ENCODE measurements at regions not wholly inside any gene's neighbourhood (a gene's known extent, or its start where the extent isn't known, plus 50 kb on each side); places are given as distances from the start of the nearest gene placed in this dataset.

DNA sequence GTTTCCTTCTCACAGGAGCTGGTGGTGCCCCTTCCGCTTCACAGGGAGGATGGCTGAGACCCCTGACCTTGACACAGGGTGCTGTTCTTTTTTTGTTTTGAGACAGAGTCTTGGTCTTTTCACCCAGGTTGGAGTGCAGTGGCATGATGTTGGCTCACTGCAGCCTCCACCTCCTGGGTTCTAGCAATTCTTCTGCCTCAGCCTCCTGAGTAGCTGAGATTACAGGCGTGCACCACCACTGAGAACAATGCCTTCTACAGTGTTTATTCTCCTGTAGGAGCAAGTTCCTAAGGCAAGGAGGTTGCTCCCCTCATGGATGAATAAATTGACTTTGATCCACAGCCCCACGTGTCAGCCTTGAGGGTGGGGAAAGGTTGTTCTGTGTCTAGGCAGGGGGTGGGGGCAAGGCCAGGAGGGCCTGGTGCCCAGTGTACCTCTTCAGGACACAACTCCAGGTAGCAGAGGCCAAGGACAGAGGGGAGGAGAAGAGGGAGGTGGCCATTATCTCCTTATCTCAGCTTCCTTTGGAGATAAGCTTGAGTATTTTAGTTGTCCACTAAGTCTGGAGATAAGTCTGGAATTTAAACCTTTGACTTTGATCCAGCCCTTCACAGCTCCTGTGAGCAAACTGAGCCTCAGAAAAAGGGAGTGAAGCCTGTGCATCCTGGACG is 159.4 kb downstream of the SEC14L1 start (continued):
- TF ChIP-seq MEIS1 (CRISPR knock-in tag; IDR thresholded peaks at IDR 0.05; ENCODE audit: borderline replicate concordance) (no peak), ZNF221 (tag by site-specific recombination; IDR thresholded peaks at IDR 0.05; ENCODE audit: borderline replicate concordance) (no peak), KLF9 (tag by site-specific recombination; IDR thresholded peaks at IDR 0.05; ENCODE audit: low read depth) (no peak)

GRCh38 chr17:77301694-77302266 is 161.0 kb downstream of the SEC14L1 start:
- TF ChIP-seq ZNF777 (tag by site-specific recombination; IDR thresholded peaks at IDR 0.05; ENCODE audit: borderline replicate concordance) (no peak), ZNF23 (tag by site-specific recombination; IDR thresholded peaks at IDR 0.05; ENCODE audit: borderline replicate concordance) (no peak), KLF1 (tag by site-specific recombination; IDR thresholded peaks at IDR 0.05) (peak; percentile 66; the same call in 1 of the 2 replicates)
- TF ChIP-seq, protein P1, sequence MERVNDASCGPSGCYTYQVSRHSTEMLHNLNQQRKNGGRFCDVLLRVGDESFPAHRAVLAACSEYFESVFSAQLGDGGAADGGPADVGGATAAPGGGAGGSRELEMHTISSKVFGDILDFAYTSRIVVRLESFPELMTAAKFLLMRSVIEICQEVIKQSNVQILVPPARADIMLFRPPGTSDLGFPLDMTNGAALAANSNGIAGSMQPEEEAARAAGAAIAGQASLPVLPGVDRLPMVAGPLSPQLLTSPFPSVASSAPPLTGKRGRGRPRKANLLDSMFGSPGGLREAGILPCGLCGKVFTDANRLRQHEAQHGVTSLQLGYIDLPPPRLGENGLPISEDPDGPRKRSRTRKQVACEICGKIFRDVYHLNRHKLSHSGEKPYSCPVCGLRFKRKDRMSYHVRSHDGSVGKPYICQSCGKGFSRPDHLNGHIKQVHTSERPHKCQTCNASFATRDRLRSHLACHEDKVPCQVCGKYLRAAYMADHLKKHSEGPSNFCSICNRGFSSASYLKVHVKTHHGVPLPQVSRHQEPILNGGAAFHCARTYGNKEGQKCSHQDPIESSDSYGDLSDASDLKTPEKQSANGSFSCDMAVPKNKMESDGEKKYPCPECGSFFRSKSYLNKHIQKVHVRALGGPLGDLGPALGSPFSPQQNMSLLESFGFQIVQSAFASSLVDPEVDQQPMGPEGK (tag by site-specific recombination; IDR thresholded peaks at IDR 0.05) = no peak
- Histone ChIP-seq H3K4me1 (ENCODE audit: control insufficient read depth, insufficient read depth, low read length) (no peaks in the 10 kb centered on the region), H3K9me3 (ENCODE audit: control insufficient read depth, insufficient read depth, low read depth, low read length) (no peaks in the 10 kb centered on the region), H3K27ac (ENCODE audit: extremely low read depth, low read depth, low read length) (no peak overlapping the region), H3K4me3 (ENCODE audit: low read depth, low read length) (no peak overlapping the region), H3K36me3 (ENCODE audit: control insufficient read depth in 2 of 2, insufficient read depth in 1 of 2, low read length in 2 of 2) (no peaks in the 10 kb centered on the region)
- ChIA-PET POLR2A (no interaction called here), CTCF (no interaction called here)

DNA sequence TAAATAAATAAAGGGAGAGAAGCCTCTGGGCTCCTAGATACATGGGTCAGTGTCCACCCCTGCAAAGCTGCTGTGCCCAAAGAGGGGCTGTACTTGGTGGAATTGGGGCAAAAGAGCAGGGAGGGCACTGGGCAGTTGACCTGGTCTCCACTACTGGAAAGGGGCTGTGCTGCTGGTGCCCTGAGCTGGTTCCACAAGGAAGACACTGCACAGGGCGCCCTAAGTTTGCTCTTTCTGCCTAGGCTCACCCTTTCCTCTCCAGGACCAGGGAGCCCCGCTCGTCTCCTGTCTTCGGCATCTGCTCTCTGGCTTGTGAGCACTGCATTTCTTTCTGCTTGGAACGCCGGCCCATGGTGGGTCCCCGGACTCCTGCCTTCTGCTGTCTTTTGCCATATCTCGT is 161.9 kb downstream of the SEC14L1 start:
- POLR2A ChIA-PET = no interaction called here

DNA sequence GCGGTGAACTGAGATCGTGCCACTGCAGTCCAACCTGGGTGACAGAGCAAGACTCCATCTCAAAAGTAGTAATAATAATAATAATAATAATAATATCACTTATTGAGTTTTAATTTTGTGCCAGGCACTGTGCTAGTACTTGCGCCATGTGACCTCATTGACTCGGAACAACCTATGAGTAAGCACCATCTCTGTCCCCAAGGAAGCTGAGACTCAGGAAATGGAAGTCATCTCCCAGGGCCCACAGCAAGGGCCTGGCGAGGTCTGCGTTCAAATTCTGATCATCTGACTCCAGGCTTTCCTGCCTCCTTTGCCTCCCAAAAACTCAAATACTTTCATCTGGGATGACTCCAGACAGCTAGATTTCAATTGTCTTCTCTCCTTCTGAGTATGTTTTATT is 162.9 kb downstream of the SEC14L1 start:
- no peak for TF ChIP-seq PRDM6 (tag by site-specific recombination; IDR thresholded peaks at IDR 0.05)
- TF ChIP-seq ZSCAN5A (tag by site-specific recombination; IDR thresholded peaks at IDR 0.05) = no peak
- no peak for TF ChIP-seq ZNF747 (tag by site-specific recombination; IDR thresholded peaks at IDR 0.05)
- TF ChIP-seq ZNF341 (tag by site-specific recombination; IDR thresholded peaks at IDR 0.05; ENCODE audit: low read depth) = no peak
- TF ChIP-seq, protein P2, sequence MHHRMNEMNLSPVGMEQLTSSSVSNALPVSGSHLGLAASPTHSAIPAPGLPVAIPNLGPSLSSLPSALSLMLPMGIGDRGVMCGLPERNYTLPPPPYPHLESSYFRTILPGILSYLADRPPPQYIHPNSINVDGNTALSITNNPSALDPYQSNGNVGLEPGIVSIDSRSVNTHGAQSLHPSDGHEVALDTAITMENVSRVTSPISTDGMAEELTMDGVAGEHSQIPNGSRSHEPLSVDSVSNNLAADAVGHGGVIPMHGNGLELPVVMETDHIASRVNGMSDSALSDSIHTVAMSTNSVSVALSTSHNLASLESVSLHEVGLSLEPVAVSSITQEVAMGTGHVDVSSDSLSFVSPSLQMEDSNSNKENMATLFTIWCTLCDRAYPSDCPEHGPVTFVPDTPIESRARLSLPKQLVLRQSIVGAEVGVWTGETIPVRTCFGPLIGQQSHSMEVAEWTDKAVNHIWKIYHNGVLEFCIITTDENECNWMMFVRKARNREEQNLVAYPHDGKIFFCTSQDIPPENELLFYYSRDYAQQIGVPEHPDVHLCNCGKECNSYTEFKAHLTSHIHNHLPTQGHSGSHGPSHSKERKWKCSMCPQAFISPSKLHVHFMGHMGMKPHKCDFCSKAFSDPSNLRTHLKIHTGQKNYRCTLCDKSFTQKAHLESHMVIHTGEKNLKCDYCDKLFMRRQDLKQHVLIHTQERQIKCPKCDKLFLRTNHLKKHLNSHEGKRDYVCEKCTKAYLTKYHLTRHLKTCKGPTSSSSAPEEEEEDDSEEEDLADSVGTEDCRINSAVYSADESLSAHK (tag by site-specific recombination; IDR thresholded peaks at IDR 0.05) = no peak
- no peak for TF ChIP-seq ZNF610 (tag by site-specific recombination; IDR thresholded peaks at IDR 0.05; ENCODE audit: borderline replicate concordance)
- Histone ChIP-seq H3K36me3 (ENCODE audit: control insufficient read depth in 2 of 2, insufficient read depth in 1 of 2, low read length in 2 of 2) (peaks cover 0 to 13% of the 10 kb centered on the region in 2 experiments; a peak in 1 of 3 replicates), H3K27ac (ENCODE audit: extremely low read depth, low read depth, low read length) (no peak overlapping the region), H3K4me3 (ENCODE audit: low read depth, low read length) (no peak overlapping the region), H3K4me1 (ENCODE audit: control insufficient read depth, insufficient read depth, low read length) (no peaks in the 10 kb centered on the region), H3K9me3 (ENCODE audit: control insufficient read depth, insufficient read depth, low read depth, low read length) (no peaks in the 10 kb centered on the region)
- CTCF ChIA-PET = interaction anchor here (0.6 to 0.7 kb wide), 2 partner anchors 17 to 22 kb away, joined by 3 to 4 read pairs; no protein-coding TSS in a partner anchor
- POLR2A ChIA-PET = no interaction called here

More for the DNA sequence above, 161.9 kb downstream of the SEC14L1 start:
- H3K4me1 ChIP-seq (ENCODE audit: control insufficient read depth, insufficient read depth, low read length) = no peaks in the 10 kb centered on the region
- no peak overlapping the region for H3K4me3 ChIP-seq (ENCODE audit: low read depth, low read length)
- CTCF ChIA-PET = interaction anchor here (0.6 to 0.7 kb wide), 2 partner anchors 21 to 64 kb away, joined by 3 to 4 read pairs; no protein-coding TSS in a partner anchor
- no peak overlapping the region for H3K27ac ChIP-seq (ENCODE audit: extremely low read depth, low read depth, low read length)
- no peak for TF ChIP-seq ZNF223 (tag by site-specific recombination; IDR thresholded peaks at IDR 0.05)
- no peaks in the 10 kb centered on the region for H3K9me3 ChIP-seq (ENCODE audit: control insufficient read depth, insufficient read depth, low read depth, low read length)
- H3K36me3 ChIP-seq (ENCODE audit: control insufficient read depth in 2 of 2, insufficient read depth in 1 of 2, low read length in 2 of 2) = peaks cover 0 to 6% of the 10 kb centered on the region in 2 experiments; a peak in 1 of 3 replicates
